Endothelial cell of umbilical vein (primary cell): ENCODE measurements at regions not wholly inside any gene's neighbourhood (a gene's known extent, or its start where the extent isn't known, plus 50 kb on each side); places are given as distances from the start of the nearest gene placed in this dataset.

ENCODE experiments used
- BruUV-seq: library from RNA; stranded (reverse); fragments of 400-500 nt; replicated peaks from 2 replicates; lab custom pipeline; 2021; lab: Mats Ljungman, UMichigan
- CTCF ChIA-PET: fragments of 300-600, 350-600 bp; sonication (Branson Sonifier 250); formaldehyde crosslinking; loops from one replicate; lab custom pipeline; 2021; ENCODE audit warnings: antibody characterized with exemption, inconsistent platforms; lab: Charles Lee
- POLR2A ChIA-PET: fragments of 300-600, 350-600 bp; sonication (Branson Sonifier 250); formaldehyde crosslinking; loops from one replicate; lab custom pipeline; 2021; ENCODE audit warnings: antibody characterized with exemption, inconsistent platforms; lab: Charles Lee
- DNase-seq: peaks from one replicate; pipeline ENCODE4 v3.0.0-alpha.2; 2011; ENCODE audit warnings: low read depth, low spot score
- FAIRE-seq: peaks from 2 replicates; lab custom pipeline; 2011; peaks lifted over from hg19 to GRCh38; lab: Jason Lieb, UNC
- H2AFZ ChIP-seq: 2 replicates; pipeline ENCODE4 v1.6.0; 2012; ENCODE audit warnings: low read depth, low read length, control low read depth, inconsistent platforms
- H3K27ac ChIP-seq: 2 replicates; pipeline ENCODE4 v1.5.1; 2011; ENCODE audit warnings: low read depth, mild to moderate bottlenecking, control low read depth, low read length, moderate library complexity; ENCODE audit not compliant: insufficient read depth
- H3K27me3 ChIP-seq, 2 experiments: 2 replicates each; pipeline versions ENCODE4 v1.6.0 to v1.6.1; 2011; ENCODE audit warnings: low read length in 2 of 2, mixed read lengths in 1 of 2; ENCODE audit not compliant: control insufficient read depth in 2 of 2, insufficient read depth in 2 of 2
- H3K36me3 ChIP-seq, 2 experiments: 2 replicates in 1 of 2; 3 replicates in 1 of 2; pipeline ENCODE4 v1.5.1; 2011; ENCODE audit warnings: low read length in 2 of 2, mild to moderate bottlenecking in 1 of 2, moderate library complexity in 1 of 2; ENCODE audit not compliant: control insufficient read depth in 2 of 2, insufficient read depth in 2 of 2; ENCODE audit errors: extremely low read depth in 1 of 2
- H3K4me1 ChIP-seq: 3 replicates; pipeline ENCODE4 v1.5.1; 2011; ENCODE audit warnings: mild to moderate bottlenecking, low read length; ENCODE audit not compliant: control insufficient read depth, insufficient read depth; ENCODE audit errors: extremely low read depth
- H3K4me2 ChIP-seq: 2 replicates; pipeline ENCODE4 v1.6.1; 2011; ENCODE audit warnings: low read length, control low read depth, mixed read lengths; ENCODE audit not compliant: insufficient read depth
- H3K4me3 ChIP-seq, 3 experiments: fragments of 200-600 bp in 1 of 3; sonication (generic), shearing (Covaris generic) in 1 of 3; replicated peaks in 1 of 3; 2 replicates each; pipeline ENCODE4 v1.5.1; 2011 to 2016; ENCODE audit warnings: control low read depth in 3 of 3, low read length in 3 of 3, mild to moderate bottlenecking in 2 of 3, inconsistent platforms in 1 of 3, low read depth in 1 of 3, moderate library complexity in 1 of 3; ENCODE audit not compliant: insufficient read depth in 1 of 3
- H3K79me2 ChIP-seq: 2 replicates; pipeline ENCODE4 v1.6.0; 2012; ENCODE audit warnings: low read length, inconsistent platforms; ENCODE audit not compliant: control insufficient read depth, insufficient read depth
- H3K9ac ChIP-seq: replicated peaks from 2 replicates; pipeline ENCODE3; 2011; ENCODE audit warnings: low read length, control low read depth; ENCODE audit not compliant: insufficient read depth; ENCODE audit errors: extremely low read depth
- H3K9me1 ChIP-seq: replicated peaks from 3 replicates; pipeline ENCODE4 v1.6.0; 2011; ENCODE audit warnings: mild to moderate bottlenecking, low read length; ENCODE audit not compliant: control insufficient read depth, insufficient read depth; ENCODE audit errors: extremely low read depth
- H3K9me3 ChIP-seq: replicated peaks from 2 replicates; pipeline ENCODE4 v1.5.1; 2012; ENCODE audit warnings: low read length, inconsistent platforms; ENCODE audit not compliant: control insufficient read depth, insufficient read depth
- H4K20me1 ChIP-seq: replicated peaks from 2 replicates; pipeline ENCODE3; 2011; ENCODE audit warnings: mild to moderate bottlenecking, low read length; ENCODE audit not compliant: control insufficient read depth, insufficient read depth; ENCODE audit errors: extremely low read depth
- EZH2 ChIP-seq: IDR thresholded peaks from 2 replicates; pipeline ENCODE4 v1.6.1; 2012; ENCODE audit warnings: borderline replicate concordance, low read depth, mild to moderate bottlenecking, moderate library complexity, low read length, inconsistent platforms; ENCODE audit not compliant: severe bottlenecking
- FOS ChIP-seq: IDR thresholded peaks from 2 replicates; pipeline ENCODE4 v1.6.1; 2011; ENCODE audit warnings: mild to moderate bottlenecking, low read length, moderate library complexity, borderline replicate concordance; ENCODE audit not compliant: insufficient read depth
- GATA2 ChIP-seq: IDR thresholded peaks from 2 replicates; pipeline ENCODE4 v1.7.0; 2011; ENCODE audit warnings: low read depth, mild to moderate bottlenecking, moderate library complexity, mixed read lengths, low read length; ENCODE audit not compliant: insufficient read length, insufficient read depth
- JUN ChIP-seq: IDR thresholded peaks from 2 replicates; pipeline ENCODE4 v1.6.1; 2011; ENCODE audit warnings: borderline replicate concordance, low read depth; ENCODE audit not compliant: insufficient read length, insufficient read depth
- MYC ChIP-seq: IDR thresholded peaks from one replicate; pipeline ENCODE4 v1.6.1; 2011; ENCODE audit warnings: mild to moderate bottlenecking, low read depth, low read length
- POLR2A ChIP-seq: IDR thresholded peaks from 2 replicates; pipeline ENCODE4 v1.6.1; 2012; ENCODE audit warnings: low read depth, mild to moderate bottlenecking, control low read depth, low read length
- POLR2AphosphoS5 ChIP-seq: IDR thresholded peaks from 2 replicates; pipeline ENCODE4 v1.6.1; 2012; ENCODE audit warnings: low read depth, mild to moderate bottlenecking, control low read depth, low read length, moderate library complexity; ENCODE audit not compliant: insufficient read depth
- dilution Hi-C: fragments of 300-500 bp; cut with MboI; formaldehyde crosslinking; loops from one replicate; pipeline ENCODE4 v1.15.0; 2019; ENCODE audit warnings: low sequenced_read_pairs; ENCODE audit not compliant: extremely low pct_ligation_motif_present
- intact Hi-C: fragments of 100-400 bp; cut with micrococcal nuclease; formaldehyde crosslinking; loops from one replicate; pipeline ENCODE4 v1.10.0; 2022
- TF ChIP-seq, protein P1 (sequence below): IDR thresholded peaks from 2 replicates; pipeline ENCODE4 v1.6.1; 2011; ENCODE audit not compliant: insufficient read depth, insufficient read length
- TF ChIP-seq, protein P2 (sequence below), 2 donors: IDR thresholded peaks; 1 replicate in 1 of 2; 2 replicates in 1 of 2; pipeline ENCODE4 v1.5.1; 2011; ENCODE audit warnings: low read length in 2 of 2, mild to moderate bottlenecking in 2 of 2, moderate library complexity in 2 of 2, control low read depth in 1 of 2, inconsistent platforms in 1 of 2, low read depth in 1 of 2; ENCODE audit not compliant: insufficient read depth in 1 of 2; ENCODE audit errors: extremely low read depth in 1 of 2

DNA sequence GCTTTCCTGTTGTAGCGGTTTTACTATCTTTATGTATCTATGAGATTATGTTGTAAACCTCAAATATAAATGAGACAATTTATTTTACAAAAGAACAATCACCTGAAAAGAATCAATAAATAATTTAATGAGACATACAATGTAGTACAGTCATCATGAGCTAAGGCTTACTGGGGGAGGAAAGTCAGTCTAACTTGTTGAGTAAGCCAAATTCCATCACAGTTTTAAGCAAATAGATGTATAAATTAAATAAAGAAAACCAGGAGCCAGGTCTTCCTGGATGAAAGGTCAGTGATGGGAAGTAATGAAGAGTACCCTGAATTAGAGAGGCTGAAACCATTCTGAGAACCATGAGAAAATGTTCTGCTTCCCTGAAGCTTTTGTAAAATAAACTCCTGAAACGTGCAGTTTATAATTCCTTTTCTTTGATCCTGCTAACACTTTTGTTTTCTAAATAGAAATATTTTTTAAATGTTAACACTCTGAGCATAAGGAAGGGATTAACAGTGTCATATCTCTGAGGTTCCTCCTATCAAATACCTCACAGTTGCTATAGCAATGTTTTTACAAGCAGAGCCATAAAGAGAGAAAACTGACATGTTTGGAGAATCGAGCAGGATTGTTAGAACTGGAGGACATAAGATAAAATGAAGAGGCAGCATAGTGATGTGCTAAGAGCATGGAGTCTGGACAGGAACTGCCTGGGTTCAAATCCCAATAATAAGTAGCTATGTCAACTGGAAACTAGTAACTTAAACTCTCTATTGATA lies 444.9 kb upstream of the FOXG1 start:
- CTCF ChIA-PET = interaction anchor here (1.3 to 1.5 kb wide), 2 partner anchors 24 to 27 kb away, joined by 4 to 5 read pairs; no protein-coding TSS in a partner anchor
- intact Hi-C loops (no loop called here), dilution Hi-C loops (no loop called here)
- H3K4me1 ChIP-seq = no peaks in the 10 kb centered on the region
- no peaks in the 10 kb centered on the region for H4K20me1 ChIP-seq
- H3K36me3 ChIP-seq = no peaks in the 10 kb centered on the region
- no peak overlapping the region for H3K27ac ChIP-seq
- no peak for FAIRE-seq
- no peak overlapping the region for H3K4me2 ChIP-seq
- DNase-seq = no peak
- no peaks in the 10 kb centered on the region for H3K27me3 ChIP-seq
- TF ChIP-seq POLR2AphosphoS5 = no peak
- no peak for TF ChIP-seq EZH2
- TF ChIP-seq POLR2A = no peak
- no peak for TF ChIP-seq JUN
- no peak for TF ChIP-seq FOS
- TF ChIP-seq MYC = no peak
- TF ChIP-seq, protein P1, sequence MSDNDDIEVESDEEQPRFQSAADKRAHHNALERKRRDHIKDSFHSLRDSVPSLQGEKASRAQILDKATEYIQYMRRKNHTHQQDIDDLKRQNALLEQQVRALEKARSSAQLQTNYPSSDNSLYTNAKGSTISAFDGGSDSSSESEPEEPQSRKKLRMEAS = no peak
- TF ChIP-seq, protein P2, sequence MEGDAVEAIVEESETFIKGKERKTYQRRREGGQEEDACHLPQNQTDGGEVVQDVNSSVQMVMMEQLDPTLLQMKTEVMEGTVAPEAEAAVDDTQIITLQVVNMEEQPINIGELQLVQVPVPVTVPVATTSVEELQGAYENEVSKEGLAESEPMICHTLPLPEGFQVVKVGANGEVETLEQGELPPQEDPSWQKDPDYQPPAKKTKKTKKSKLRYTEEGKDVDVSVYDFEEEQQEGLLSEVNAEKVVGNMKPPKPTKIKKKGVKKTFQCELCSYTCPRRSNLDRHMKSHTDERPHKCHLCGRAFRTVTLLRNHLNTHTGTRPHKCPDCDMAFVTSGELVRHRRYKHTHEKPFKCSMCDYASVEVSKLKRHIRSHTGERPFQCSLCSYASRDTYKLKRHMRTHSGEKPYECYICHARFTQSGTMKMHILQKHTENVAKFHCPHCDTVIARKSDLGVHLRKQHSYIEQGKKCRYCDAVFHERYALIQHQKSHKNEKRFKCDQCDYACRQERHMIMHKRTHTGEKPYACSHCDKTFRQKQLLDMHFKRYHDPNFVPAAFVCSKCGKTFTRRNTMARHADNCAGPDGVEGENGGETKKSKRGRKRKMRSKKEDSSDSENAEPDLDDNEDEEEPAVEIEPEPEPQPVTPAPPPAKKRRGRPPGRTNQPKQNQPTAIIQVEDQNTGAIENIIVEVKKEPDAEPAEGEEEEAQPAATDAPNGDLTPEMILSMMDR (IDR thresholded peaks at IDR 0.05; ENCODE audit: extremely low read depth in 1 of 2, insufficient read depth in 1 of 2, low read depth in 1 of 2, low read length in 2 of 2) = no peak
- no peak for TF ChIP-seq GATA2
- no peak overlapping the region for H3K9ac ChIP-seq
- no peaks in the 10 kb centered on the region for H3K79me2 ChIP-seq
- BruUV-seq = no TSS peak
- POLR2A ChIA-PET = no interaction called here
- no peaks in the 10 kb centered on the region for H3K9me3 ChIP-seq
- H2AFZ ChIP-seq = no peak overlapping the region
- H3K9me1 ChIP-seq = no peaks in the 10 kb centered on the region
- H3K4me3 ChIP-seq = no peak overlapping the region
